A673 (cell line): ENCODE measurements at regions not wholly inside any gene's neighbourhood (a gene's known extent, or its start where the extent isn't known, plus 50 kb on each side); places are given as distances from the start of the nearest gene placed in this dataset.
A peak's percentile ranks its signal among the peaks of the same experiment; 100 is the strongest.
"Not testable (repeated sequence)": the region's sequence is repeated elsewhere in the genome, so short reads cannot be mapped to it uniquely, and the experiment has no call there.

Source experiments
- BruUV-seq: library from RNA; stranded (reverse); fragments of 400-500 nt; replicated peaks from 2 replicates; lab custom pipeline; 2021; lab: Mats Ljungman, UMichigan
- CTCF ChIA-PET: fragments of 300-600 bp; sonication (Branson Sonifier 250); formaldehyde crosslinking; loops from one replicate; lab custom pipeline; 2022; ENCODE audit warnings: antibody characterized with exemption; lab: Charles Lee
- POLR2A ChIA-PET: fragments of 300-600 bp; sonication (Branson Sonifier 250); formaldehyde crosslinking; loops from one replicate; lab custom pipeline; 2022; ENCODE audit warnings: antibody characterized with exemption; ENCODE audit not compliant: low non-redundant PET; lab: Charles Lee
- DNase-seq: peaks from one replicate; pipeline ENCODE4 v3.0.0-alpha.2; 2015; ENCODE audit warnings: low spot score
- H3K27ac ChIP-seq: fragments of 200-600 bp; sonication (generic); 2 replicates; pipeline ENCODE4 v1.5.1; 2016; ENCODE audit warnings: mixed run types, low read depth, mild to moderate bottlenecking, mixed read lengths, antibody characterized with exemption, low read length; ENCODE audit not compliant: poor library complexity, severe bottlenecking
- H3K27me3 ChIP-seq: fragments of 200-600 bp; sonication (generic); replicated peaks from 2 replicates; pipeline ENCODE4 v1.6.1; 2017; ENCODE audit warnings: mixed run types, low read depth, mild to moderate bottlenecking, mixed read lengths, antibody characterized with exemption, low read length; ENCODE audit not compliant: insufficient read depth, poor library complexity
- H3K36me3 ChIP-seq: fragments of 200-600 bp; sonication (generic); 2 replicates; pipeline ENCODE4 v1.6.1; 2016; ENCODE audit warnings: mixed run types, mild to moderate bottlenecking, mixed read lengths, antibody characterized with exemption, low read length; ENCODE audit not compliant: insufficient read depth, poor library complexity, severe bottlenecking
- H3K4me1 ChIP-seq: fragments of 200-600 bp; sonication (generic); 2 replicates; pipeline ENCODE4 v1.6.1; 2017; ENCODE audit warnings: mixed run types, mild to moderate bottlenecking, mixed read lengths, antibody characterized with exemption, low read length; ENCODE audit not compliant: insufficient read depth, poor library complexity, severe bottlenecking
- H3K4me3 ChIP-seq: fragments of 200-600 bp; sonication (generic); 2 replicates; pipeline ENCODE4 v1.5.1; 2016; ENCODE audit warnings: low read depth, mixed run types, mild to moderate bottlenecking, mixed read lengths, low read length; ENCODE audit not compliant: poor library complexity, severe bottlenecking
- H3K9me3 ChIP-seq: fragments of 200-600 bp; sonication (generic); 2 replicates; pipeline ENCODE4 v1.6.1; 2016; ENCODE audit warnings: mixed run types, low read depth, mild to moderate bottlenecking, mixed read lengths, antibody characterized with exemption, low read length; ENCODE audit not compliant: poor library complexity, severe bottlenecking
- EZH2 ChIP-seq: fragments of 200-600 bp; sonication (generic); IDR thresholded peaks from 2 replicates; pipeline ENCODE4 v1.6.1; 2017; ENCODE audit warnings: borderline replicate concordance, low read depth, mild to moderate bottlenecking, mixed read lengths, antibody characterized with exemption, low read length; ENCODE audit not compliant: poor library complexity, severe bottlenecking
- intact Hi-C: fragments of 100-400 bp; cut with micrococcal nuclease; formaldehyde crosslinking; loops from one replicate; pipeline ENCODE4 v1.10.0; 2022; ENCODE audit not compliant: unreplicated experiment
- TF ChIP-seq, protein P1 (sequence below): fragments of 300-800, 200-600 bp; sonication (generic); conservative IDR thresholded peaks from 2 replicates; pipeline ENCODE4 v1.5.1; 2017; ENCODE audit warnings: low read depth, mild to moderate bottlenecking, antibody characterized with exemption, low read length, moderate library complexity, mixed read lengths

DNA sequence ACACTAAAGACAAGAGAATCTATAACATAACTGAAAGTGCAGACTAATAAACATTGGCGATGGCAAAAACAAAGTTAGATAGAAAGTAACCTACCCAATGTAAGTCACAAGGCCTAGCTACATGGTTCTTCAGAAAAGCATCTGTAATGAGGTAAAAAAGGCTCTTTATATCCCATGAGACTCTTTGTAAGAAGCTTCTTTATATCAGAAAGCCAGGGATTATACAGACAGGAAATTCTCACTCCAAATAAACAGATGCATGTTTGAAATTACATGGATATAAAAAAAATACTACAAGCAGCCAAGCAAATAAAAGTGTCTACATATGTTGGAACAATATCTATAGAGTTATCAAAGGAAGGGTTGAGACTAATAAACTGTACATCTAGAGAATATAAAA is 284.9 kb upstream of the NRSN1 start:
- Histone ChIP-seq H3K27ac (no peak overlapping the region), H3K36me3 (no peaks in the 10 kb centered on the region), H3K4me1 (peaks cover 6% of the 10 kb centered on the region), H3K9me3 (no peaks in the 10 kb centered on the region), H3K4me3 (no peak overlapping the region), H3K27me3 (peaks cover 68% of the 10 kb centered on the region)
- intact Hi-C loops: no loop called here
- ChIA-PET POLR2A (no interaction called here), CTCF (no interaction called here)
- BruUV-seq: no TSS peak
- TF ChIP-seq EZH2: no peak
- TF ChIP-seq, protein P1, sequence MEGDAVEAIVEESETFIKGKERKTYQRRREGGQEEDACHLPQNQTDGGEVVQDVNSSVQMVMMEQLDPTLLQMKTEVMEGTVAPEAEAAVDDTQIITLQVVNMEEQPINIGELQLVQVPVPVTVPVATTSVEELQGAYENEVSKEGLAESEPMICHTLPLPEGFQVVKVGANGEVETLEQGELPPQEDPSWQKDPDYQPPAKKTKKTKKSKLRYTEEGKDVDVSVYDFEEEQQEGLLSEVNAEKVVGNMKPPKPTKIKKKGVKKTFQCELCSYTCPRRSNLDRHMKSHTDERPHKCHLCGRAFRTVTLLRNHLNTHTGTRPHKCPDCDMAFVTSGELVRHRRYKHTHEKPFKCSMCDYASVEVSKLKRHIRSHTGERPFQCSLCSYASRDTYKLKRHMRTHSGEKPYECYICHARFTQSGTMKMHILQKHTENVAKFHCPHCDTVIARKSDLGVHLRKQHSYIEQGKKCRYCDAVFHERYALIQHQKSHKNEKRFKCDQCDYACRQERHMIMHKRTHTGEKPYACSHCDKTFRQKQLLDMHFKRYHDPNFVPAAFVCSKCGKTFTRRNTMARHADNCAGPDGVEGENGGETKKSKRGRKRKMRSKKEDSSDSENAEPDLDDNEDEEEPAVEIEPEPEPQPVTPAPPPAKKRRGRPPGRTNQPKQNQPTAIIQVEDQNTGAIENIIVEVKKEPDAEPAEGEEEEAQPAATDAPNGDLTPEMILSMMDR: no peak
- peak; percentile 86 for DNase-seq

DNA sequence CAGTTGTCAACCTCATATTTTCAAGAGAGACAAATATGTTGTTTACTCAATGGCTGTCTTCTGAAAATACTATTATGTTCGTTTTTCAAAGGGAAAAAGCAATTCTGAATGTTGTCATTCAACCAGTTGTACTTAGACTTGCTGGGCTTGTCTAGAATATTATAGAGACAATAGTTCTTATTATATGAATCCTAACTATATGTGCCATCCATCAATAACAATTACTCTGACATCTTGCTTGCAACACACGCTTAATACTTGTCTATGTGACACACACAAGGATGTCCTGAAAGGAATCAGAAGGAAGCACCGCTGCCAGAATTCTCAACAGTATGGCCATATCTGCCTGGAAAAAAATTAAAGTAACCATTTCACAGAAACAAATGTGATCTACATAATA is 283.3 kb upstream of the NRSN1 start:
- DNase-seq: no peak
- TF ChIP-seq EZH2: no peak
- TF ChIP-seq, protein P1: no peak
- CTCF ChIA-PET: no interaction called here
- Histone ChIP-seq H3K9me3 (peaks cover 2% of the 10 kb centered on the region), H3K27me3 (peaks cover 67% of the 10 kb centered on the region), H3K4me3 (no peak overlapping the region), H3K4me1 (peaks cover 6% of the 10 kb centered on the region), H3K27ac (no peak overlapping the region), H3K36me3 (no peaks in the 10 kb centered on the region)
- POLR2A ChIA-PET: no interaction called here
- BruUV-seq: no TSS peak
- intact Hi-C loops: no loop called here

DNA sequence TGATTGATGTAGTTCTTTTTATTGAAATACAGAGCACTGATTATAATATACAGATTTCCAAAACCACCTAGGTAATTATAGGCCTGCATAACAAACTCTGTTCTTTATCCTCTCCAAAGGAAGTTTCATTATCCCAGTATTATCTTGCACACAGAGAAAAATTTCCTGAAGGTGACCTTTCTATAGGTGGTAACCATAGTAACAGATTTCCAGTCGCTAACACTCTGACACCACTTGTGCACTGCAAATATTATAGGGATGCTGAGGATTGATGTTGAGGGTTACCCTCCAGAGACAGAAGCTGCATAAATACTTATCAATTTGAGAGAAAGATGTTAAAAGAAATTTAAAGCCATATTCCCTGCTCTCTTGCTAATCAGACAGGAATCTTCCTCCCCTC is 274.5 kb upstream of the NRSN1 start:
- Histone ChIP-seq H3K4me3 (no peak overlapping the region), H3K27me3 (peaks cover 32% of the 10 kb centered on the region), H3K9me3 (peaks cover 2% of the 10 kb centered on the region), H3K27ac (no peak overlapping the region), H3K36me3 (no peaks in the 10 kb centered on the region), H3K4me1 (no peaks in the 10 kb centered on the region)
- no peak for TF ChIP-seq EZH2
- TF ChIP-seq, protein P1: no peak
- ChIA-PET POLR2A (no interaction called here), CTCF (no interaction called here)
- DNase-seq: no peak
- no TSS peak for BruUV-seq
- intact Hi-C loops: no loop called here

DNA sequence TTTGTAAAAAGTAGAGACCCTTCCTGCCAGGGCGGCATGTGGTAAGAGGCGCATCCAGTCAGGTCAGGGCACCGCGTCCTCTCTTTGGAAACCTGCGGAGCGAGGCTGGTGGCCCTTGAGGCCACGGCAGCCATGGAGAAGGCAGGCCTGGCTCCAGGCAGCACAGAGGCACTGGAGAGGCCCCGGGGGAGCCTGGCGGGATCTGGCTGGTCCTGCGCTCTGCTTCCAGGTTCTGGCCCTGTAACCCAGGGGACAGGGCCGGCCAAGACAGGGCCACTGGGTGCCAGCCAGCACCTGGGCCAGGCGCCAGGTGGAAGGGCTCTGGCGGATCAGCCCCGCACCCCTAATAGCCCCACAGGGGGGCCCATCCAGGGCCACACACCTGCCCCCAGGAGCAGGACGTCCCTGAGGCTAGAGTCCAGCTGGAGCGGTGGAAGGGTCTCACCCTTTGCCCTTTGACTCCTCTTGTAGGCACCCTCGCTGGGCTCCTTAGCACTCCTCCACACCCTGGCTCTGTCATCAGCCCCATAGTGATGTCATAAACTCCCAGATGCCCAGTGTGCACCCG is 272.4 kb upstream of the NRSN1 start:
- H3K4me3 ChIP-seq, H3K4me1 ChIP-seq, H3K27ac ChIP-seq, CTCF ChIA-PET, DNase-seq, H3K36me3 ChIP-seq, POLR2A ChIA-PET, BruUV-seq, H3K9me3 ChIP-seq, intact Hi-C loops: not testable (repeated sequence)
- H3K27me3 ChIP-seq: peaks cover 23% of the 10 kb centered on the region

DNA sequence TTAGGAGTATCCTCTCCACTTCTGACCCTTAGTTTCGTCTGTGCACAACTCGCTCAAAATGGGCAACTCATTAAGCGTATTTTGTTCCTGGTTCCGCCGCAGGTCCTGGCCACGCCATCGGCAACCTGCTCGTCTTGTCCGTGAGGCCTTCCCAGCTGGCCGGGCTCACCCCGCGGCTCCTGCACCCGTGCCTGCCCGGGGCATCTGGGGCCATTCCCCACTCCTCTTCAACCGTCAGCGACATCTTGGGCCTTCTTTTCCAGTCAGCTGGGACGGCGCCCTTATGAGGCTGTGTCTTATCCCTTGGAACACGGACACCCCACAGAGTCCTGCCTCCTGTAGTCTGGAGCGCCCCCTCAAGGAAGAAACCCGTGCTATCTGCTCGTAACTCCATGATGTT is 271.9 kb upstream of the NRSN1 start:
- DNase-seq, H3K4me3 ChIP-seq, H3K27ac ChIP-seq, intact Hi-C loops, POLR2A ChIA-PET, H3K4me1 ChIP-seq, H3K9me3 ChIP-seq, CTCF ChIA-PET, H3K36me3 ChIP-seq, BruUV-seq: not testable (repeated sequence)
- peaks cover 19% of the 10 kb centered on the region for H3K27me3 ChIP-seq
